PC-3 (cell line): ENCODE measurements at regions not wholly inside any gene's neighbourhood (a gene's known extent, or its start where the extent isn't known, plus 50 kb on each side); places are given as distances from the start of the nearest gene placed in this dataset.

ENCODE experiments used
- ATAC-seq: fragments of 200-7000 bp; cut with Tn5 transposase; 2 replicates; pipeline ENCODE4 v1.9.1; 2020; ENCODE audit warnings: mild to moderate bottlenecking, moderate library complexity
- BruUV-seq: library from RNA; stranded (reverse); fragments of 400-500 nt; replicated peaks from 2 replicates; lab custom pipeline; 2021; lab: Mats Ljungman, UMichigan
- CTCF ChIA-PET: fragments of 300-600 bp; sonication (Branson Sonifier 250); formaldehyde crosslinking; loops from one replicate; lab custom pipeline; 2022; ENCODE audit warnings: antibody characterized with exemption; lab: Charles Lee
- POLR2A ChIA-PET: fragments of 300-600 bp; sonication (Branson Sonifier 250); formaldehyde crosslinking; loops from one replicate; lab custom pipeline; 2022; ENCODE audit warnings: antibody characterized with exemption; ENCODE audit not compliant: unreplicated experiment; lab: Charles Lee
- DNase-seq: peaks from one replicate; pipeline ENCODE4 v3.0.0-alpha.2; 2015
- H2AFZ ChIP-seq: fragments of 300-600 bp; sonication (generic); 2 replicates; pipeline ENCODE4 v1.6.0; 2016; ENCODE audit warnings: antibody characterized with exemption, low read length
- H3F3A ChIP-seq: fragments of 300-600 bp; sonication (generic); one replicate; pipeline ENCODE4 v1.6.0; 2017; ENCODE audit warnings: antibody characterized with exemption, low read length, control low read depth, mild to moderate bottlenecking; ENCODE audit not compliant: unreplicated experiment
- H3K27ac ChIP-seq: fragments of 300-600 bp; sonication (generic); 2 replicates; pipeline ENCODE4 v1.5.1; 2016; ENCODE audit warnings: mild to moderate bottlenecking, low read length
- H3K27me3 ChIP-seq: fragments of 300-600 bp; sonication (generic); 2 replicates; pipeline ENCODE4 v1.6.1; 2016; ENCODE audit warnings: low read length, mixed read lengths
- H3K36me3 ChIP-seq: fragments of 300-600 bp; sonication (generic); 2 replicates; pipeline ENCODE4 v1.6.1; 2016; ENCODE audit warnings: low read depth, mixed run types, low read length, mixed read lengths
- H3K4me1 ChIP-seq: fragments of 300-600 bp; sonication (generic); 2 replicates; pipeline ENCODE4 v1.5.1; 2016; ENCODE audit warnings: low read length; ENCODE audit not compliant: insufficient read depth
- H3K4me2 ChIP-seq: fragments of 300-600 bp; sonication (generic); 2 replicates; pipeline ENCODE4 v1.6.0; 2016; ENCODE audit warnings: low read length
- H3K4me3 ChIP-seq: fragments of 300-600 bp; sonication (generic); 2 replicates; pipeline ENCODE4 v1.5.1; 2016; ENCODE audit warnings: mild to moderate bottlenecking, low read length, mixed read lengths
- H3K79me2 ChIP-seq: fragments of 300-600 bp; sonication (generic); 2 replicates; pipeline ENCODE4 v1.6.1; 2017; ENCODE audit warnings: low read length, mixed read lengths
- H3K9ac ChIP-seq: fragments of 300-600 bp; sonication (generic); 2 replicates; pipeline ENCODE4 v1.6.0; 2016; ENCODE audit warnings: mild to moderate bottlenecking, low read length
- H3K9me2 ChIP-seq: fragments of 300-600 bp; sonication (generic); replicated peaks from 2 replicates; pipeline ENCODE4 v1.6.1; 2016; ENCODE audit warnings: mixed run types, low read length, mixed read lengths
- H3K9me3 ChIP-seq: fragments of 300-600 bp; sonication (generic); 2 replicates; pipeline ENCODE4 v1.6.1; 2016; ENCODE audit warnings: low read length, mixed read lengths
- H4K20me1 ChIP-seq: fragments of 300-600 bp; sonication (generic); 2 replicates; pipeline ENCODE4 v1.6.1; 2016; ENCODE audit warnings: low read length, mixed read lengths
- CTCF ChIP-seq: fragments of 300-600 bp; sonication (generic); conservative IDR thresholded peaks from 2 replicates; pipeline ENCODE4 v1.5.1; 2017; ENCODE audit warnings: antibody characterized with exemption, low read depth, mild to moderate bottlenecking, low read length
- EZH2 ChIP-seq: fragments of 300-600 bp; sonication (generic); IDR thresholded peaks from one replicate; pipeline ENCODE4 v1.6.1; 2017; ENCODE audit warnings: antibody characterized with exemption, mild to moderate bottlenecking, low read length; ENCODE audit not compliant: unreplicated experiment
- EZH2phosphoT487 ChIP-seq: fragments of 300-600 bp; sonication (generic); IDR thresholded peaks from 2 replicates; pipeline ENCODE4 v1.6.1; 2018; ENCODE audit warnings: mild to moderate bottlenecking, antibody characterized with exemption, low read length, borderline replicate concordance
- intact Hi-C: fragments of 100-400 bp; cut with micrococcal nuclease; formaldehyde crosslinking; loops from 2 replicates; pipeline ENCODE4 v1.9.0; 2023

GRCh38 chr19:28884786-28885476 lies 328.0 kb downstream of the UQCRFS1 start:
- peaks cover 10% of the 10 kb centered on the region for H3K27me3 ChIP-seq
- H3K9ac ChIP-seq: no peak overlapping the region
- no peak overlapping the region for H3K4me2 ChIP-seq
- TF ChIP-seq EZH2phosphoT487 (no peak), CTCF (no peak), EZH2 (no peak)
- no peak overlapping the region for H2AFZ ChIP-seq
- H3K36me3 ChIP-seq: no peaks in the 10 kb centered on the region
- no TSS peak for BruUV-seq
- no peaks in the 10 kb centered on the region for H3K79me2 ChIP-seq
- CTCF ChIA-PET: no interaction called here
- no peak for ATAC-seq
- H3K27ac ChIP-seq: no peak overlapping the region
- POLR2A ChIA-PET: no interaction called here
- no peak for DNase-seq
- no peak overlapping the region for H3K4me3 ChIP-seq
- no peaks in the 10 kb centered on the region for H3F3A ChIP-seq
- no peaks in the 10 kb centered on the region for H3K9me3 ChIP-seq
- no peaks in the 10 kb centered on the region for H4K20me1 ChIP-seq
- H3K4me1 ChIP-seq: no peaks in the 10 kb centered on the region
- intact Hi-C loops: no loop called here
- no peaks in the 10 kb centered on the region for H3K9me2 ChIP-seq

- Histone ChIP-seq H2AFZ (no peak overlapping the region), H3K36me3 (no peaks in the 10 kb centered on the region), H3K79me2 (no peaks in the 10 kb centered on the region), H3F3A (no peaks in the 10 kb centered on the region), H3K27me3 (peaks cover 4% of the 10 kb centered on the region; the same call in 1 of the 2 replicates), H3K4me3 (no peak overlapping the region), H4K20me1 (no peaks in the 10 kb centered on the region), H3K9me2 (no peaks in the 10 kb centered on the region), H3K9ac (no peak overlapping the region), H3K4me1 (no peaks in the 10 kb centered on the region), H3K27ac (no peak overlapping the region), H3K9me3 (no peaks in the 10 kb centered on the region), H3K4me2 (no peak overlapping the region)
- intact Hi-C loops: no loop called here
- ATAC-seq: no peak
- no TSS peak for BruUV-seq
- DNase-seq: no peak
- POLR2A ChIA-PET: no interaction called here
- TF ChIP-seq CTCF (no peak), EZH2phosphoT487 (no peak)
- CTCF ChIA-PET: no interaction called here
Measured at GRCh38 chr19:28883241-28883693, 329.7 kb downstream of the UQCRFS1 start.

GRCh38 chr19:28882818-28883217 lies 330.1 kb downstream of the UQCRFS1 start:
- intact Hi-C loops: no loop called here

More at GRCh38 chr19:28882818-28883217, 330.1 kb downstream of the UQCRFS1 start:
- Histone ChIP-seq H2AFZ (no peak overlapping the region), H3K27me3 (no peaks in the 10 kb centered on the region), H3K4me2 (no peak overlapping the region), H3K27ac (no peak overlapping the region), H3K4me3 (no peak overlapping the region), H3K79me2 (no peaks in the 10 kb centered on the region), H3K9me2 (no peaks in the 10 kb centered on the region), H4K20me1 (no peaks in the 10 kb centered on the region), H3K4me1 (no peaks in the 10 kb centered on the region), H3K9me3 (no peaks in the 10 kb centered on the region), H3K36me3 (no peaks in the 10 kb centered on the region), H3K9ac (no peak overlapping the region), H3F3A (no peaks in the 10 kb centered on the region)
- ChIA-PET POLR2A (no interaction called here), CTCF (no interaction called here)
- no TSS peak for BruUV-seq
- DNase-seq: no peak
- ATAC-seq: no peak
- TF ChIP-seq CTCF (no peak), EZH2 (no peak), EZH2phosphoT487 (no peak)
